ENCODE measurements at regions not wholly inside any gene's neighbourhood (a gene's known extent, or its start where the extent isn't known, plus 50 kb on each side); places are given as distances from the start of the nearest gene placed in this dataset.
"Not testable (repeated sequence)": the region's sequence is repeated elsewhere in the genome, so short reads cannot be mapped to it uniquely, and the experiment has no call there.

- Histone ChIP-seq H3K9me3 (no peaks in the 10 kb centered on the region), H3K4me1 (peaks cover 14% of the 10 kb centered on the region), H3K4me3 (no peak overlapping the region), H3K27ac (no peak overlapping the region), H3K36me3 (no peaks in the 10 kb centered on the region), H3K27me3 (peaks cover 2% of the 10 kb centered on the region)
- DNase-seq (ENCODE audit: low spot score in 2 of 2) = no peak
- WGBS = 85% methylated on average over 15 of the region's 16 CpGs
- TF ChIP-seq CTCF (IDR thresholded peaks at IDR 0.05) (no peak), EP300 (IDR thresholded peaks at IDR 0.05) (no peak), POLR2AphosphoS5 (IDR thresholded peaks at IDR 0.05) (no peak), POLR2A (IDR thresholded peaks at IDR 0.05) (no peak)
These were observed 55.7 kb upstream of the RASD2 start for GRCh38 chr22:35484651-35485556.

- Histone ChIP-seq H3K27ac (no peak overlapping the region), H3K27me3 (peaks cover 2% of the 10 kb centered on the region), H3K9me3 (no peaks in the 10 kb centered on the region), H3K4me1 (peaks cover 2% of the 10 kb centered on the region), H3K36me3 (no peaks in the 10 kb centered on the region), H3K4me3 (no peak overlapping the region)
- WGBS = 89% methylated on average over 11 of the region's 11 CpGs
- no peak for TF ChIP-seq CTCF (IDR thresholded peaks at IDR 0.05)
- no peak for TF ChIP-seq POLR2AphosphoS5 (IDR thresholded peaks at IDR 0.05)
- TF ChIP-seq EP300 (IDR thresholded peaks at IDR 0.05) = no peak
- TF ChIP-seq POLR2A (IDR thresholded peaks at IDR 0.05) = no peak
- DNase-seq (ENCODE audit: low spot score in 2 of 2) = no peak
These were observed 54.5 kb upstream of the RASD2 start for GRCh38 chr22:35486116-35486631.

GRCh38 chr22:35487623-35488022, 53.0 kb upstream of the RASD2 start:
- H3K4me3 ChIP-seq; H3K9me3 ChIP-seq; DNase-seq (ENCODE audit: low spot score in 2 of 2); H3K27ac ChIP-seq; H3K27me3 ChIP-seq; H3K4me1 ChIP-seq; H3K36me3 ChIP-seq: not testable (repeated sequence)
- WGBS = 94% methylated on average over 1 of the region's 1 CpG

- 65% methylated on average over 3 of the region's 3 CpGs for WGBS
- no peak for TF ChIP-seq POLR2A (IDR thresholded peaks at IDR 0.05)
- TF ChIP-seq CTCF (IDR thresholded peaks at IDR 0.05) = no peak
- TF ChIP-seq POLR2AphosphoS5 (IDR thresholded peaks at IDR 0.05) = no peak
- no peak for TF ChIP-seq EP300 (IDR thresholded peaks at IDR 0.05)
These were observed 52.1 kb upstream of the RASD2 start for GRCh38 chr22:35488513-35488912.

GRCh38 chr22:35489239-35489638, 51.4 kb upstream of the RASD2 start:
- H3K4me1 ChIP-seq = no peaks in the 10 kb centered on the region
- no peak overlapping the region for H3K27ac ChIP-seq
- H3K4me3 ChIP-seq = no peak overlapping the region
- no peaks in the 10 kb centered on the region for H3K36me3 ChIP-seq
- no peaks in the 10 kb centered on the region for H3K9me3 ChIP-seq
- TF ChIP-seq POLR2AphosphoS5 (IDR thresholded peaks at IDR 0.05) = no peak
- TF ChIP-seq EP300 (IDR thresholded peaks at IDR 0.05) = no peak
- TF ChIP-seq CTCF (IDR thresholded peaks at IDR 0.05) = no peak
- no peak for TF ChIP-seq POLR2A (IDR thresholded peaks at IDR 0.05)
- H3K27me3 ChIP-seq = peaks cover 7% of the 10 kb centered on the region
- WGBS = 51% methylated on average over 5 of the region's 6 CpGs
- DNase-seq (ENCODE audit: low spot score in 2 of 2) = no peak

More at GRCh38 chr22:35488513-35488912, 52.1 kb upstream of the RASD2 start:
- H3K4me3 ChIP-seq = no peak overlapping the region
- H3K36me3 ChIP-seq = no peaks in the 10 kb centered on the region
- no peak for DNase-seq (ENCODE audit: low spot score in 2 of 2)
- H3K9me3 ChIP-seq = no peaks in the 10 kb centered on the region
- no peaks in the 10 kb centered on the region for H3K4me1 ChIP-seq
- peaks cover 7% of the 10 kb centered on the region for H3K27me3 ChIP-seq
- H3K27ac ChIP-seq = no peak overlapping the region

Measured in suprapubic skin (tissue), 4 donors.